ENCODE measurements at regions not wholly inside any gene's neighbourhood (a gene's known extent, or its start where the extent isn't known, plus 50 kb on each side); places are given as distances from the start of the nearest gene placed in this dataset.

DNA sequence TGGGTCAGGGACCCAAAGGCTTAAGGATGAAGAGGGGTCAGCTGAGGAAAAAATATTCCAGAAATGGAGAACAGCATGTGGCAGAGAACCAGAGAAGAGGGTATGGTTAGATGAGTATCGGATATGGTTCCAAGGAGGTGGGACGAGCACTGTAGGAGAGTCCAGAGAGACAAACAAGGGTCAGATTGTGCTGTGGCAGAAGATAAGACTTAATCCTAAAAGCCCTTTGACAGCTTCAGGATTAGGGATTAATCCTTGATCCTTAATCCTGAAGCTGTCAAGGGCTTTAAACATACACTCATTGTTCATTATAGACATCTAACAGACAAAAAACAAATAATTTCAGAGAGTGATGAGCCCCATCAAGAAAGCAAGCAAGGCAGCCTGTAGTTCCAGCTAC lies 124.0 kb downstream of the SPTSSA start:
- Histone ChIP-seq H4K20me1 (replicated peaks; ENCODE audit: control insufficient read depth, insufficient read depth, low read length) (no peaks in the 10 kb centered on the region), H3K27me3 (ENCODE audit: control insufficient read depth in 2 of 2, insufficient read depth in 2 of 2, low read length in 2 of 2) (no peaks in the 10 kb centered on the region), H2AFZ (ENCODE audit: low read depth, low read length) (no peak overlapping the region), H3K9me3 (replicated peaks; ENCODE audit: control insufficient read depth, insufficient read depth, low read depth, low read length) (no peaks in the 10 kb centered on the region), H3K9me1 (ENCODE audit: control insufficient read depth, insufficient read depth, low read length) (no peaks in the 10 kb centered on the region), H3K4me1 (replicated peaks in 1 of 2; ENCODE audit: control insufficient read depth in 2 of 2, insufficient read depth in 2 of 2, low read length in 2 of 2) (no peaks in the 10 kb centered on the region), H3K36me3 (ENCODE audit: control insufficient read depth, insufficient read depth, low read length) (no peaks in the 10 kb centered on the region), H3K9ac (ENCODE audit: insufficient read depth in 1 of 2, low read depth in 2 of 2, low read length in 2 of 2) (no peak overlapping the region), H3K4me3 (no peak overlapping the region), H3K79me2 (ENCODE audit: control insufficient read depth, insufficient read depth, low read length) (no peaks in the 10 kb centered on the region), H3K4me2 (ENCODE audit: insufficient read depth, low read length) (no peak overlapping the region), H3K27ac (ENCODE audit: extremely low read depth, low read depth, low read length) (no peak overlapping the region)
- ATAC-seq (no peak), DNase-seq (ENCODE audit: extremely low read depth in 1 of 4, low spot score in 3 of 4) (no peak), FAIRE-seq (no peak)
- WGBS (ENCODE audit: insufficient coverage, low coverage, missing lambda C conversion rate), result 20% methylated on average over 2 of the region's 2 CpGs
- intact Hi-C loops (cut with micrococcal nuclease), result loop anchor here (10.0 kb wide), 1 partner anchor 1077 kb away; no protein-coding TSS in a partner anchor
- in situ Hi-C loops (cut with MboI), result loop anchor here (25.0 kb wide), 1 partner anchor 1074 kb away; the partner anchor contains the start of gene NFKBIA
- CTCF ChIA-PET (ENCODE audit: low intra/inter-chr PET ratio), result no interaction called here
- no TSS peak for BruUV-seq (replicated peaks)
- TF ChIP-seq ETS2 (tag; IDR thresholded peaks at IDR 0.05; ENCODE audit: borderline replicate concordance, poor library complexity, severe bottlenecking), result no peak
- TF ChIP-seq, protein P1, sequence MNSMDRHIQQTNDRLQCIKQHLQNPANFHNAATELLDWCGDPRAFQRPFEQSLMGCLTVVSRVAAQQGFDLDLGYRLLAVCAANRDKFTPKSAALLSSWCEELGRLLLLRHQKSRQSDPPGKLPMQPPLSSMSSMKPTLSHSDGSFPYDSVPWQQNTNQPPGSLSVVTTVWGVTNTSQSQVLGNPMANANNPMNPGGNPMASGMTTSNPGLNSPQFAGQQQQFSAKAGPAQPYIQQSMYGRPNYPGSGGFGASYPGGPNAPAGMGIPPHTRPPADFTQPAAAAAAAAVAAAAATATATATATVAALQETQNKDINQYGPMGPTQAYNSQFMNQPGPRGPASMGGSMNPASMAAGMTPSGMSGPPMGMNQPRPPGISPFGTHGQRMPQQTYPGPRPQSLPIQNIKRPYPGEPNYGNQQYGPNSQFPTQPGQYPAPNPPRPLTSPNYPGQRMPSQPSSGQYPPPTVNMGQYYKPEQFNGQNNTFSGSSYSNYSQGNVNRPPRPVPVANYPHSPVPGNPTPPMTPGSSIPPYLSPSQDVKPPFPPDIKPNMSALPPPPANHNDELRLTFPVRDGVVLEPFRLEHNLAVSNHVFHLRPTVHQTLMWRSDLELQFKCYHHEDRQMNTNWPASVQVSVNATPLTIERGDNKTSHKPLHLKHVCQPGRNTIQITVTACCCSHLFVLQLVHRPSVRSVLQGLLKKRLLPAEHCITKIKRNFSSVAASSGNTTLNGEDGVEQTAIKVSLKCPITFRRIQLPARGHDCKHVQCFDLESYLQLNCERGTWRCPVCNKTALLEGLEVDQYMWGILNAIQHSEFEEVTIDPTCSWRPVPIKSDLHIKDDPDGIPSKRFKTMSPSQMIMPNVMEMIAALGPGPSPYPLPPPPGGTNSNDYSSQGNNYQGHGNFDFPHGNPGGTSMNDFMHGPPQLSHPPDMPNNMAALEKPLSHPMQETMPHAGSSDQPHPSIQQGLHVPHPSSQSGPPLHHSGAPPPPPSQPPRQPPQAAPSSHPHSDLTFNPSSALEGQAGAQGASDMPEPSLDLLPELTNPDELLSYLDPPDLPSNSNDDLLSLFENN (IDR thresholded peaks at IDR 0.05; ENCODE audit: low read depth in 2 of 2, low read length in 2 of 2), result no peak
- POLR2A ChIA-PET, result no interaction called here

Data from K562 (cell line).